Kidney glomerular epithelial cell (primary cell): ENCODE measurements at regions not wholly inside any gene's neighbourhood (a gene's known extent, or its start where the extent isn't known, plus 50 kb on each side); places are given as distances from the start of the nearest gene placed in this dataset.
"Not testable (repeated sequence)": the region's sequence is repeated elsewhere in the genome, so short reads cannot be mapped to it uniquely, and the experiment has no call there.

Experiments used
- DNase-seq: peaks from one replicate; lab custom pipeline; 2025; lab: John Stamatoyannopoulos, UW

GRCh38 chr21:17738176-17738953 is 80.8 kb downstream of the C21orf91 start:
- DNase-seq: no peak

- no peak for DNase-seq
Observed at GRCh38 chr21:17736072-17736471, 83.1 kb downstream of the C21orf91 start.

GRCh38 chr21:17733209-17733608 is 85.9 kb downstream of the C21orf91 start:
- no peak for DNase-seq

- DNase-seq: peak; percentile 2
Observed at GRCh38 chr21:17732306-17732705, 86.8 kb downstream of the C21orf91 start.

GRCh38 chr21:17731554-17731953 is 87.6 kb downstream of the C21orf91 start:
- no peak for DNase-seq

- no peak for DNase-seq
Observed at GRCh38 chr21:17730782-17731181, 88.4 kb downstream of the C21orf91 start.

- no peak for DNase-seq
Observed at GRCh38 chr21:17729455-17729854, 89.7 kb downstream of the C21orf91 start.

GRCh38 chr21:17727361-17727760 is 91.8 kb downstream of the C21orf91 start:
- no peak for DNase-seq

GRCh38 chr21:17726047-17726829 is 92.9 kb downstream of the C21orf91 start:
- DNase-seq: no peak

GRCh38 chr21:17725339-17725738 is 93.8 kb downstream of the C21orf91 start:
- DNase-seq: no peak

GRCh38 chr21:17712887-17713286 is 100.2 kb upstream of the BTG3 start:
- DNase-seq: no peak

GRCh38 chr21:17711896-17712295 is 99.2 kb upstream of the BTG3 start:
- no peak for DNase-seq

- DNase-seq: no peak
Observed at GRCh38 chr21:17709266-17709611, 96.5 kb upstream of the BTG3 start.

- DNase-seq: no peak
Observed at GRCh38 chr21:17708522-17709265, 96.0 kb upstream of the BTG3 start.

GRCh38 chr21:17699524-17700189 is 87.0 kb upstream of the BTG3 start:
- DNase-seq: no peak

GRCh38 chr21:17697473-17697872 is 84.8 kb upstream of the BTG3 start:
- no peak for DNase-seq

- DNase-seq: not testable (repeated sequence)
Observed at GRCh38 chr21:17694416-17694815, 81.7 kb upstream of the BTG3 start.

- DNase-seq: no peak
Observed at GRCh38 chr21:17693801-17694200, 81.1 kb upstream of the BTG3 start.

- no peak for DNase-seq
Observed at GRCh38 chr21:17690078-17690494, 77.4 kb upstream of the BTG3 start.

GRCh38 chr21:17688912-17689874 is 76.5 kb upstream of the BTG3 start:
- peak; percentile 14 for DNase-seq

GRCh38 chr21:17682924-17683323 is 70.2 kb upstream of the BTG3 start:
- no peak for DNase-seq
